Stimulated activated CD8-positive, alpha-beta memory T cell treated with anti-CD3 and anti-CD28 coated beads, Interleukin-2, amount 100 ng/mL, for 1 hour (primary cell): ENCODE measurements at regions not wholly inside any gene's neighbourhood (a gene's known extent, or its start where the extent isn't known, plus 50 kb on each side); places are given as distances from the start of the nearest gene placed in this dataset.
"Not testable (repeated sequence)": the region's sequence is repeated elsewhere in the genome, so short reads cannot be mapped to it uniquely, and the experiment has no call there.

ENCODE experiments used
- DNase-seq, 2 donors: peaks; one replicate each; pipeline ENCODE4 v3.0.0-alpha.2; 2020; ENCODE audit warnings: low read depth in 2 of 2

- DNase-seq = no peak
Measured at GRCh38 chr4:183816077-183816476, 89.0 kb upstream of the STOX2 start.

GRCh38 chr4:183816882-183817509 is 88.1 kb upstream of the STOX2 start:
- DNase-seq = no peak

- DNase-seq = not testable (repeated sequence)
Measured at GRCh38 chr4:183818591-183818990, 86.5 kb upstream of the STOX2 start.

- no peak for DNase-seq
Measured at GRCh38 chr4:183821076-183821853, 83.8 kb upstream of the STOX2 start.

DNA sequence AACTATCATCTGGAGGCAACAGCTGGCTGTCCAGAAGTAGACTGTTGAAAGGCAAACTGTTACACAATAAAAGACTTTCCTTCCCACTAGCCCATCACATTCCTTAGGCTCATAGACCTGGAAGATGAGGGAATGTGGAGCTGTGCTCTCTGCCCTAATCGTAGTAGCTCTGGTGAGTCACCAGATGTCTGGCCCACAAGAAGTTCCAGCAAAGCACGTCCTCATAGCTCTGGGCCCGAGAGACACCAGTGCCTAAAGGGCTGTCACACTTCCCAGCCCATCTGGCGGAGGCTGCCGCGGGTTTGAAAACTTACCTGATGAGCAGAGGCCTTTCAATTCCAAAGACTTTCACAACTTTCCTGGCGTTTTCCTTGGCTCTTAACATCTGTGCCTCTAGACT is 81.7 kb upstream of the STOX2 start:
- DNase-seq = no peak

DNA sequence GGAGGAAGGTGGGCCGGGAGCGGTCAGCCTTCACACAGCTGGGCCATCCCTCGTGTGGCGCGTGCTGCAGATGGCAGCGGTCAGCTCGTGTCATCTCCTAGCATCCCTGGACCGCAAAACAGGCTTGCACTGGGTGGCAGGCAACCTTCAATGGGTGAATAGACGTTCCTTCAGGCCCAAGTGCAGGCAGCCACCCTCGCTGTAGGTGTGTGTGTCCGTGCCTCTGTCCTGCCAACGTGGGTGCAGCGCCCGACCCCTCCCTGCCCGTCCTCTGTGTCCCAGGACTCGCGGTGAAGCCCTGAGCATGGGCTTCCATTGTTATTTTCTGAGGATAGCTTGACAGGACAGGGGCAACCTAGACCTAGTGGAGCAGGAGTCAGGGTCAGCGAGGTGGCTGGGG is 79.8 kb upstream of the STOX2 start:
- no peak for DNase-seq

- no peak for DNase-seq
Measured at GRCh38 chr4:183826461-183826860, 78.6 kb upstream of the STOX2 start.

DNA sequence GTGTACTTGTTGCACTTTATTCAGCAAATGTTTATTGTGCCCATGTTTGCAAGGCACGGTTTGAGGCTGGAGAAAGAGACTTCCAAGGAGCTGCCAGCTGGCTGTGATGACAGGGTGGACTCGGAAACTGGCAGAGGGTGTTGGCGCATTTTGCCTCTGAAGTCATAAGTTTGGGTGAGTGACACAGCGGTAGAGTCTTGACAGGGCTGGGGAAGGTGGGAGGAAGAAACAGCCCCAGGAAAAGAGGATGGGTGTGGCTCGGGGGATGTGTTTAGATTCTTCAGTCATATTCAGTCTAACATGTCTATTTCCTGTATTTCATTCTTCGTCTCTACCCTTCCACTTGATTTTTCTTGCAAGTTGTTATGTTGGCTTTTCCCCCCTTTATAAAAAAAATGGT is 77.0 kb upstream of the STOX2 start:
- no peak for DNase-seq

- no peak for DNase-seq
Measured at GRCh38 chr4:183828839-183829238, 76.3 kb upstream of the STOX2 start.

DNA sequence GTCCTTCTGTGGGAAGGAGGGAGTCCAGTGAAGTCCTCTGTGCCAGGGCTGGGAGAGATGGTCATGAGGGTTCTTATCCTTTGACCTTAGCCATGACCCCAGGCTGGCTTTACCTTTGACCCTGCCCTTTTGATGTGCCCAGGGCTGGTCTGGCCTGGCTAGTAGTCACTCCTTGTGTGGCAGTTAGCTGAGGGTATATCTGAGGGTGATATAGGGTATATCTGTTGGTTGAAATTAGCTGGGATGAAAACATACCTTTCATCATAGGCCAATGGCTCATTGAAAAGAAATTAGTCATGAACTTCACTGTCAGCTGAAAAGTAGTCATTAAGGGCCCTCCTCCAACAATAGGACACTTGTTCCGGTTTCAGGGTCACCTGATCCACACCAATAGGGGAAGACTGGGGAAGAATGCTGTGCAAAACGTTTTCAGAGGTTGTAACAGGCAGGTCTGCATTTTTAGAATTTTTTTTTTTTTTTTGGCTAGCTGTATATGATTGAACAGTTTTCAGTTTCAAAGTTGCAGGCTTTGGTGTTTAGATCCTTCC is 74.6 kb upstream of the STOX2 start:
- DNase-seq = no peak

DNA sequence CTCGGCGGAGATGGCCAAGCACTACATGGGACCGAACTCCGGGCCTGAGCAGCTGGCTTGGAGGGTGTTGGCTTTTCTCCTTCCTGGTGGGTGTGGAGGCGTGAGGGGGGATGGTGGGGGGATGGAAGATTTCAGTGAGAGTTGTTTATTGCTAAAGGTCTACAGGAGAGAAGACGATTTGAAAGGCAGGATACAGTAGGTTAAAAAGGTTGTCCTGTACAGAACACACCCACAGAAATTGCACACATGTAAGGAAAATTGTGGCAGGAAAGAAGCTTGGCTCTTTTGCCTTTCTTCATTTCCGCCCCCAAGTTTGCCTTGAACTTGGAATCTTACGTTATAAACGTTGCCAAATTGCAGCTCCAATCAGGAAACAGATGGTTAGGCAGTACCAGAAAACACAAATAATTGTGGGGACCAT is 74.1 kb upstream of the STOX2 start:
- DNase-seq = no peak

- DNase-seq = no peak
Measured at GRCh38 chr4:183831683-183832082, 73.4 kb upstream of the STOX2 start.

- DNase-seq = no peak
Measured at GRCh38 chr4:183832776-183833450, 72.2 kb upstream of the STOX2 start.

GRCh38 chr4:183834252-183834651 is 70.9 kb upstream of the STOX2 start:
- DNase-seq = no peak

DNA sequence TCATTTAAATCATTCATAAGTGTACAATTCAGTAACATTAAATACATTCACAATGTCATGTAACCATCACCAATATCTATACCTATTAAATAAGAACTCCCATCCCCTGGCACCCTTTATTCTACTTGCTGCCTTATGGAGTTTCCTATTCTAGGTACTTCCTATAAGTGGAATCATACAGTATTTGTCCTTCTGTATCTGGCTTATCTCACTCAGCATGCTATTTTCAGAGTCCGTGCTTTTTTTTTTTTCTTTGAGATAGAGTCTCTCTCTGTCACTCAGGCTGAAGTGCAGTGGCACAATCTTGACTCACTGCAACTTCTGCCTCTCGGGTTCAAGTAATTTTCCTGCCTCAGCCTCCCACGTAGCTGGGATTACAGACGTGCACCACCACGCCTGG is 67.9 kb upstream of the STOX2 start:
- DNase-seq = no peak

- no peak for DNase-seq
Measured at GRCh38 chr4:183838987-183839712, 66.0 kb upstream of the STOX2 start.

GRCh38 chr4:183840311-183840710 is 64.8 kb upstream of the STOX2 start:
- DNase-seq = peak; percentile 27 to 37

- DNase-seq = no peak
Measured at GRCh38 chr4:183841001-183841400, 64.1 kb upstream of the STOX2 start.

DNA sequence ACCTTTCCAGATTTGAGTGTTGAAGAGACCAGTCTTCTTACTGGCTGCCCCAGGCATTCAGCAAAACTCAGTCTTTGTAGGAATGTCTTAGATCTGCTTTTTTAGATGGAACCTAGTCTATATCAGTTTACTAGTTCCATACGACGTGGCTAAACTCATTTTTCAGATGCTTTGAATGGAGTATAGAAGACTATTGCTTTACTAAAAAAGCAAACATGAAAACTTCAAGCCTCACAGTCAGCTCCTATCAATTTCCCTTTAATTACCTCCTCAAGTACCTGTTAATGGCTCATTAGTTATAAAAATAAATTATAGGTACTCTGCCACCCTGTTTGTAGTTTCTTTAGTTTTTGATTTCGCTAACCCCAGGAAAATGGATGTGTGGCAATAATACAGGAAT is 63.0 kb upstream of the STOX2 start:
- no peak for DNase-seq

GRCh38 chr4:183843248-183843671 is 61.8 kb upstream of the STOX2 start:
- no peak for DNase-seq

- DNase-seq = no peak
Measured at GRCh38 chr4:183846951-183847350, 58.2 kb upstream of the STOX2 start.

GRCh38 chr4:183848805-183849204 is 56.3 kb upstream of the STOX2 start:
- DNase-seq = no peak
